ENCODE measurements at regions not wholly inside any gene's neighbourhood (a gene's known extent, or its start where the extent isn't known, plus 50 kb on each side); places are given as distances from the start of the nearest gene placed in this dataset.

DNA sequence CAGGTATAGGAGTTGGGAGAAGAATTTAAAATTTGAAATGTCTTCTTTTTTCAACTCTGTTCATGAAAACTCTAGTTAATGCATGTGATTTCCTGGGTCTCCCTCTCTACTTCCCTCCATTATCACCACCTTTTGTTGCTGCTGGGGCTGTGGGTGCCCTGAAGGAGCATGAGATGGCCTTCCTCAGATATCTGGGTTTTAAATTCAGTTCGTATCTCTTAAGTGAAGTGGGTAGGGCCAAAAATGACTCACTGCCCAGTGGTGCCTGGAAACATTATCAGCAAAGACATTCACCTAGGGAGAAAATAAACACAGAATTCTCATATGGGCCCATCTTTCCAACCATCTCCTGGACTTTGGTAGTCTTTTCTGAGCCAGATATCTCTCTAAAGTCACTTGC lies 234.9 kb upstream of the PLEKHG7 start:
- TF ChIP-seq, protein P1, sequence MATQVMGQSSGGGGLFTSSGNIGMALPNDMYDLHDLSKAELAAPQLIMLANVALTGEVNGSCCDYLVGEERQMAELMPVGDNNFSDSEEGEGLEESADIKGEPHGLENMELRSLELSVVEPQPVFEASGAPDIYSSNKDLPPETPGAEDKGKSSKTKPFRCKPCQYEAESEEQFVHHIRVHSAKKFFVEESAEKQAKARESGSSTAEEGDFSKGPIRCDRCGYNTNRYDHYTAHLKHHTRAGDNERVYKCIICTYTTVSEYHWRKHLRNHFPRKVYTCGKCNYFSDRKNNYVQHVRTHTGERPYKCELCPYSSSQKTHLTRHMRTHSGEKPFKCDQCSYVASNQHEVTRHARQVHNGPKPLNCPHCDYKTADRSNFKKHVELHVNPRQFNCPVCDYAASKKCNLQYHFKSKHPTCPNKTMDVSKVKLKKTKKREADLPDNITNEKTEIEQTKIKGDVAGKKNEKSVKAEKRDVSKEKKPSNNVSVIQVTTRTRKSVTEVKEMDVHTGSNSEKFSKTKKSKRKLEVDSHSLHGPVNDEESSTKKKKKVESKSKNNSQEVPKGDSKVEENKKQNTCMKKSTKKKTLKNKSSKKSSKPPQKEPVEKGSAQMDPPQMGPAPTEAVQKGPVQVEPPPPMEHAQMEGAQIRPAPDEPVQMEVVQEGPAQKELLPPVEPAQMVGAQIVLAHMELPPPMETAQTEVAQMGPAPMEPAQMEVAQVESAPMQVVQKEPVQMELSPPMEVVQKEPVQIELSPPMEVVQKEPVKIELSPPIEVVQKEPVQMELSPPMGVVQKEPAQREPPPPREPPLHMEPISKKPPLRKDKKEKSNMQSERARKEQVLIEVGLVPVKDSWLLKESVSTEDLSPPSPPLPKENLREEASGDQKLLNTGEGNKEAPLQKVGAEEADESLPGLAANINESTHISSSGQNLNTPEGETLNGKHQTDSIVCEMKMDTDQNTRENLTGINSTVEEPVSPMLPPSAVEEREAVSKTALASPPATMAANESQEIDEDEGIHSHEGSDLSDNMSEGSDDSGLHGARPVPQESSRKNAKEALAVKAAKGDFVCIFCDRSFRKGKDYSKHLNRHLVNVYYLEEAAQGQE (IDR thresholded peaks at IDR 0.05; ENCODE audit: low read depth): no peak
- TF ChIP-seq POLR2AphosphoS5 (IDR thresholded peaks at IDR 0.05; ENCODE audit: low read depth, low read length) (no peak), EZH2phosphoT487 (IDR thresholded peaks at IDR 0.05; ENCODE audit: borderline replicate concordance) (no peak), RAD21 (IDR thresholded peaks at IDR 0.05; ENCODE audit: low read depth) (no peak), ZNF274 (IDR thresholded peaks at IDR 0.05; ENCODE audit: low read depth, low read length) (no peak), FOSL1 (IDR thresholded peaks at IDR 0.05; ENCODE audit: low read depth) (no peak), TCF7L2 (IDR thresholded peaks at IDR 0.05; ENCODE audit: borderline replicate concordance, extremely low read depth, insufficient read depth, insufficient read length) (no peak)
- TF ChIP-seq, protein P2, sequence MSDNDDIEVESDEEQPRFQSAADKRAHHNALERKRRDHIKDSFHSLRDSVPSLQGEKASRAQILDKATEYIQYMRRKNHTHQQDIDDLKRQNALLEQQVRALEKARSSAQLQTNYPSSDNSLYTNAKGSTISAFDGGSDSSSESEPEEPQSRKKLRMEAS (IDR thresholded peaks at IDR 0.05): no peak
- TF ChIP-seq, protein P3, sequence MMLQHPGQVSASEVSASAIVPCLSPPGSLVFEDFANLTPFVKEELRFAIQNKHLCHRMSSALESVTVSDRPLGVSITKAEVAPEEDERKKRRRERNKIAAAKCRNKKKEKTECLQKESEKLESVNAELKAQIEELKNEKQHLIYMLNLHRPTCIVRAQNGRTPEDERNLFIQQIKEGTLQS (IDR thresholded peaks at IDR 0.05): no peak
- H3K4me3 ChIP-seq (replicated peaks in 1 of 2; ENCODE audit: low read depth in 1 of 2, low read length in 2 of 2): no peak overlapping the region
- H3K79me2 ChIP-seq (ENCODE audit: insufficient read depth, low read length): no peaks in the 10 kb centered on the region
- ATAC-seq: no peak
- H3K4me2 ChIP-seq (ENCODE audit: low read length): no peak overlapping the region
- RAD21 ChIA-PET (ENCODE audit: low non-redundant PET in 1 of 2, low total read pairs in 2 of 2, uncharacterized antibody in 2 of 2, unreplicated experiment in 2 of 2): no interaction called here
- BruUV-seq (replicated peaks): no TSS peak
- no peaks in the 10 kb centered on the region for H3K36me3 ChIP-seq (ENCODE audit: control insufficient read depth in 1 of 2, insufficient read depth in 2 of 2, low read length in 2 of 2)
- H4K20me1 ChIP-seq (ENCODE audit: insufficient read depth): no peaks in the 10 kb centered on the region
- CTCF ChIA-PET: no interaction called here
- H3K9ac ChIP-seq (ENCODE audit: low read length): no peak overlapping the region
- no peaks in the 10 kb centered on the region for H3K9me3 ChIP-seq (ENCODE audit: control insufficient read depth in 1 of 2, insufficient read depth in 1 of 2, low read depth in 1 of 2, low read length in 2 of 2)
- no peaks in the 10 kb centered on the region for H3K9me2 ChIP-seq (ENCODE audit: insufficient read depth)
- H3K27ac ChIP-seq (ENCODE audit: low read depth, low read length): no peak overlapping the region
- DNase-seq (ENCODE audit: low read depth, low spot score): no peak
- no peaks in the 10 kb centered on the region for H3K4me1 ChIP-seq (ENCODE audit: control insufficient read depth in 1 of 2, insufficient read depth in 2 of 2, low read length in 2 of 2)
- intact Hi-C loops (cut with micrococcal nuclease): no loop called here
- no peak overlapping the region for H2AFZ ChIP-seq (ENCODE audit: low read depth, low read length, poor library complexity, severe bottlenecking)
- POLR2A ChIA-PET: no interaction called here
- no peaks in the 10 kb centered on the region for H3K27me3 ChIP-seq (ENCODE audit: insufficient read depth, low read length)

Measured in HCT116 (cell line).